ENCODE measurements at regions not wholly inside any gene's neighbourhood (a gene's known extent, or its start where the extent isn't known, plus 50 kb on each side); places are given as distances from the start of the nearest gene placed in this dataset.

DNA sequence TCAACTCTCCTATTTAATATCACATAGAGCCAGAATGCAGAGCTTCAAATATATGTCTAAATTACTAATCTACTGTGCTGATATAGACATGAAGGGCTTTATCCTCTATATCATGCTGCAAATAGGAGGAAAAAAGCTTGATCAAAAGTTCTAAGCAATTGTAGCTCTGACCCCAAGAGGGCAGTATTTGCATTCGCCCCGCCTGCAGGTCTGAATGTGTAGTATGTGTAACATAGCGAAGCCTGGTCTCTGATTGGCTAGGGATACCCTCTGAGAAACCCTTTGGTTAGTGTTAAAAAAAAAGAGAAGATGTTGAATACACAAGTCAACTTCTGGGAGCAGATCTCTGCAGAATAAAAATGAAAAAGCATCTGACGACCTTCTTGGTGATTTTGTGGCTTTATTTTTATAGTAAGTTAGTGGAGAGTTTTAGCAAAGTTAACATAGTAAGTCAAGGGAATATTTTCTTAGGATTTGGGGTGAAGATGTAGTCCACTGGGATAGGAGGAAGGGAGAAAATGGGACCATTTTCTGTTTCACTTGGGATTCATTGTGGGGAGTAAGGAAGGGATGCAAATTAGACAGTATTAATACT lies 151.6 kb upstream of the OR4E1 start:
- TF ChIP-seq POU5F1 (IDR thresholded peaks at IDR 0.05; ENCODE audit: low read depth, low read length) (no peak), RFX5 (IDR thresholded peaks at IDR 0.05; ENCODE audit: borderline replicate concordance, low read depth, low read length) (no peak), POLR2AphosphoS5 (IDR thresholded peaks at IDR 0.05; ENCODE audit: low read depth, low read length) (no peak), POLR2A (IDR thresholded peaks at IDR 0.05; ENCODE audit: control extremely low read depth in 1 of 2, low read depth in 2 of 2, low read length in 2 of 2) (no peak), EP300 (IDR thresholded peaks at IDR 0.05; ENCODE audit: borderline replicate concordance in 1 of 2, low read depth in 2 of 2, low read length in 2 of 2) (no peak), MAFK (IDR thresholded peaks at IDR 0.05; ENCODE audit: low read depth, low read length) (no peak), ZNF274 (IDR thresholded peaks at IDR 0.05; ENCODE audit: borderline replicate concordance, extremely low read depth, low read length) (no peak), TEAD4 (IDR thresholded peaks at IDR 0.05; ENCODE audit: low read depth, low read length) (no peak), ASH2L (IDR thresholded peaks at IDR 0.05; ENCODE audit: low read length) (no peak)
- TF ChIP-seq, protein P1, sequence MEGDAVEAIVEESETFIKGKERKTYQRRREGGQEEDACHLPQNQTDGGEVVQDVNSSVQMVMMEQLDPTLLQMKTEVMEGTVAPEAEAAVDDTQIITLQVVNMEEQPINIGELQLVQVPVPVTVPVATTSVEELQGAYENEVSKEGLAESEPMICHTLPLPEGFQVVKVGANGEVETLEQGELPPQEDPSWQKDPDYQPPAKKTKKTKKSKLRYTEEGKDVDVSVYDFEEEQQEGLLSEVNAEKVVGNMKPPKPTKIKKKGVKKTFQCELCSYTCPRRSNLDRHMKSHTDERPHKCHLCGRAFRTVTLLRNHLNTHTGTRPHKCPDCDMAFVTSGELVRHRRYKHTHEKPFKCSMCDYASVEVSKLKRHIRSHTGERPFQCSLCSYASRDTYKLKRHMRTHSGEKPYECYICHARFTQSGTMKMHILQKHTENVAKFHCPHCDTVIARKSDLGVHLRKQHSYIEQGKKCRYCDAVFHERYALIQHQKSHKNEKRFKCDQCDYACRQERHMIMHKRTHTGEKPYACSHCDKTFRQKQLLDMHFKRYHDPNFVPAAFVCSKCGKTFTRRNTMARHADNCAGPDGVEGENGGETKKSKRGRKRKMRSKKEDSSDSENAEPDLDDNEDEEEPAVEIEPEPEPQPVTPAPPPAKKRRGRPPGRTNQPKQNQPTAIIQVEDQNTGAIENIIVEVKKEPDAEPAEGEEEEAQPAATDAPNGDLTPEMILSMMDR (IDR thresholded peaks at IDR 0.05; ENCODE audit: control extremely low read depth in 1 of 3, insufficient read depth in 1 of 3, low read depth in 1 of 3, low read length in 3 of 3) = peak; percentile 39 to 93 (median 81)
